Neuronal stem cell (in vitro differentiated cells): ENCODE measurements at regions not wholly inside any gene's neighbourhood (a gene's known extent, or its start where the extent isn't known, plus 50 kb on each side); places are given as distances from the start of the nearest gene placed in this dataset.

ENCODE experiments used
- DNase-seq: peaks from one replicate; pipeline ENCODE4 v3.0.0-alpha.2; 2013; ENCODE audit warnings: low spot score
- H2AFZ ChIP-seq: one replicate; pipeline ENCODE4 v1.6.1; 2013; ENCODE audit warnings: mild to moderate bottlenecking, low read length, inconsistent platforms
- H2AK5ac ChIP-seq: 2 replicates; pipeline ENCODE4 v1.6.1; 2013; ENCODE audit warnings: low read depth, mild to moderate bottlenecking, inconsistent platforms, low read length, moderate library complexity, mixed read lengths
- H2BK120ac ChIP-seq: 2 replicates; pipeline ENCODE4 v1.6.1; 2013; ENCODE audit warnings: low read depth, mild to moderate bottlenecking, inconsistent platforms, low read length, moderate library complexity, mixed read lengths
- H2BK12ac ChIP-seq: one replicate; pipeline ENCODE4 v1.6.1; 2013; ENCODE audit warnings: low read length, inconsistent platforms
- H2BK15ac ChIP-seq: 2 replicates; pipeline ENCODE4 v1.6.1; 2013; ENCODE audit warnings: mild to moderate bottlenecking, low read length, inconsistent platforms, mixed read lengths
- H2BK5ac ChIP-seq: one replicate; pipeline ENCODE4 v1.6.1; 2013; ENCODE audit warnings: inconsistent platforms, mild to moderate bottlenecking, low read length, moderate library complexity
- H3K14ac ChIP-seq: one replicate; pipeline ENCODE4 v1.6.1; 2013; ENCODE audit warnings: low read length, inconsistent platforms
- H3K18ac ChIP-seq: 2 replicates; pipeline ENCODE4 v1.6.1; 2013; ENCODE audit warnings: low read length, inconsistent platforms
- H3K23ac ChIP-seq: 2 replicates; pipeline ENCODE4 v1.6.1; 2013; ENCODE audit warnings: low read depth, mild to moderate bottlenecking, mixed read lengths, low read length, inconsistent platforms; ENCODE audit not compliant: poor library complexity
- H3K27ac ChIP-seq: replicated peaks from 3 replicates; pipeline ENCODE4 v1.5.1; 2013; ENCODE audit warnings: low read length, inconsistent platforms
- H3K27me3 ChIP-seq, 3 experiments: 2 replicates each; pipeline ENCODE4 v1.6.1; 2013; ENCODE audit warnings: low read length in 3 of 3, mild to moderate bottlenecking in 2 of 3, inconsistent platforms in 1 of 3, low read depth in 1 of 3, mixed read lengths in 1 of 3, moderate library complexity in 1 of 3; ENCODE audit not compliant: control insufficient read depth in 3 of 3, insufficient read depth in 3 of 3
- H3K36me3 ChIP-seq, 2 donors: replicated peaks in 1 of 2; 2 replicates each; pipeline ENCODE4 v1.6.1; 2013; ENCODE audit warnings: low read length in 2 of 2; ENCODE audit not compliant: control insufficient read depth in 2 of 2, insufficient read depth in 2 of 2
- H3K4ac ChIP-seq: 2 replicates; pipeline ENCODE4 v1.6.1; 2013; ENCODE audit warnings: inconsistent platforms, mild to moderate bottlenecking, low read length, moderate library complexity
- H3K4me1 ChIP-seq, 2 donors: 1 replicate in 1 of 2; 2 replicates in 1 of 2; pipeline ENCODE4 v1.6.1; 2013; ENCODE audit warnings: low read length in 2 of 2, low read depth in 1 of 2; ENCODE audit not compliant: control insufficient read depth in 2 of 2, insufficient read depth in 1 of 2
- H3K4me2 ChIP-seq: one replicate; pipeline ENCODE4 v1.6.1; 2013; ENCODE audit warnings: mild to moderate bottlenecking, low read length, inconsistent platforms; ENCODE audit not compliant: insufficient read depth, poor library complexity, severe bottlenecking
- H3K4me3 ChIP-seq, 2 donors: 2 replicates each; pipeline ENCODE4 v1.5.1; 2013; ENCODE audit warnings: low read length in 2 of 2, mild to moderate bottlenecking in 2 of 2, inconsistent platforms in 1 of 2, moderate library complexity in 1 of 2
- H3K79me1 ChIP-seq: one replicate; pipeline ENCODE4 v1.6.1; 2013; ENCODE audit warnings: low read depth, mild to moderate bottlenecking, inconsistent platforms, low read length, moderate library complexity
- H3K9ac ChIP-seq: one replicate; pipeline ENCODE4 v1.6.1; 2013; ENCODE audit warnings: mild to moderate bottlenecking, low read depth, low read length, inconsistent platforms; ENCODE audit not compliant: poor library complexity
- H3K9me3 ChIP-seq, 2 donors: replicated peaks in 1 of 2; 2 replicates each; pipeline versions ENCODE3 to v1.6.1; 2013; ENCODE audit warnings: low read length in 2 of 2, mild to moderate bottlenecking in 2 of 2, inconsistent platforms in 1 of 2, low read depth in 1 of 2, mixed read lengths in 1 of 2, moderate library complexity in 1 of 2; ENCODE audit not compliant: control insufficient read depth in 2 of 2, insufficient read depth in 1 of 2
- H4K8ac ChIP-seq: one replicate; pipeline ENCODE4 v1.6.1; 2013; ENCODE audit warnings: low read depth, mild to moderate bottlenecking, inconsistent platforms, low read length, moderate library complexity
- H4K91ac ChIP-seq: one replicate; pipeline ENCODE4 v1.6.1; 2013; ENCODE audit warnings: low read length, low read depth, mild to moderate bottlenecking, inconsistent platforms; ENCODE audit not compliant: poor library complexity
- WGBS, 2 donors: extraction: QIAGEN DNeasy Blood & Tissue Kit; methylation state at CpG; one replicate each; pipeline ENCODE4 v1.1.7; 2013; ENCODE audit warnings: missing lambda C conversion rate in 2 of 2, mixed read lengths in 1 of 2; ENCODE audit not compliant: insufficient read length in 2 of 2, insufficient replicate concordance in 1 of 2; ENCODE audit errors: extremely low coverage in 2 of 2; 5-methylcytosine and 5-hydroxymethylcytosine counted together

DNA sequence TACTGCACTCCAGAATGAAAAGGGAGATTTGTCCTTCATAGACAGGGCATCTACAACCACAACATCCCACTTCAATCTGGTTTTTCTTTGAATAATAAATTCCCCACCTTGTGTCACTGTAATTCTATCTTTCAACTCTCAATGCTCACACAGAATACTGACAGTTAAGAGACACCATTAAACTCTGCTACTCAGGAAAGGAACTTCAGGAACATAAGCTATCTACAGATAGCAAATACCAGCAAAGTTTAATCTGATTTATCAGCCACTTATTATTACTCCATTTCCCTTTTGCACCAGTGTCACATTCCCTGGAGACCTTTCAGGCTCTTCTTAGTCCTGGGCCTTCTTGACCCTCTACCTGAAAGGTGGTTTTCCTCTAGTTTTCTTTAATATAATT lies 152.0 kb upstream of the LPP start:
- H3K14ac ChIP-seq = no peak overlapping the region
- no peaks in the 10 kb centered on the region for H3K79me1 ChIP-seq
- H3K4me1 ChIP-seq = peaks cover 0 to 14% of the 10 kb centered on the region in 2 donors
- no peak overlapping the region for H3K4me3 ChIP-seq
- DNase-seq = no peak
- no peak overlapping the region for H3K4ac ChIP-seq
- H3K9me3 ChIP-seq = peaks cover 0 to 1% of the 10 kb centered on the region in 2 donors
- no peaks in the 10 kb centered on the region for H3K36me3 ChIP-seq
- no peak overlapping the region for H2BK12ac ChIP-seq
- no peak overlapping the region for H2BK5ac ChIP-seq
- H3K27ac ChIP-seq = no peak overlapping the region
- no peak overlapping the region for H2AK5ac ChIP-seq
- peaks cover 0 to 6% (median 0%) of the 10 kb centered on the region in 3 experiments for H3K27me3 ChIP-seq
- H2BK15ac ChIP-seq = no peak overlapping the region
- H3K23ac ChIP-seq = no peak overlapping the region
- no peak overlapping the region for H2AFZ ChIP-seq
- no peak overlapping the region for H3K18ac ChIP-seq
- no peak overlapping the region for H3K9ac ChIP-seq
- no peak overlapping the region for H4K8ac ChIP-seq
- H4K91ac ChIP-seq = no peak overlapping the region
- H3K4me2 ChIP-seq = no peak overlapping the region
- H2BK120ac ChIP-seq = no peak overlapping the region

DNA sequence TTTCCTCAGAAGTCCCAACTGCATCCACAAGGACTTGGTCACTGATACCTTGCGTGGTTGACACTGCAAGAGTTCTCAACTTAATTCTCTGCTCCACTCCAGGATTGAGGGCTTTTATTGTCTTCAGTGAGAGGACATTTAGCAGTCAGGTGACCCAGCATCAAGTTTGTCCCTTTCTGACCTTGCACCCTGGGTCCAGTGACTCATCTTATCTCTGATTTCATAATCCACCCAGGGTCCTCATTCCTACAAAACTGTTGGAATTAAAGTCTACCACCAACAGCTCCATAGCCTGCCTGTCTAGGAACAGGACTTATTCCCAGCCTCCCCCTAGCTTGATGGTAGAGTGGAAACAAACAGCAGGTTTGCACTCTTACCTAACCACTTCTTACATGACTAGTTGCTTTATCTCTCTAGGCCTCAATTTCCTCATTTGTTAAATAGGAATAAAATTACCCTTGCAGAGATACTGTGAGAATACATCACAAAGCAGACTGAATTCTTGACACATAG lies 151.3 kb upstream of the LPP start:
- Histone ChIP-seq H3K27me3 (peaks cover 0 to 3% (median 0%) of the 10 kb centered on the region in 3 experiments), H3K9me3 (peaks cover 0 to 1% of the 10 kb centered on the region in 2 donors), H3K9ac (no peak overlapping the region), H3K4ac (no peak overlapping the region), H3K14ac (no peak overlapping the region), H3K18ac (no peak overlapping the region), H2AK5ac (no peak overlapping the region), H3K23ac (no peak overlapping the region), H3K4me2 (no peak overlapping the region), H2BK120ac (no peak overlapping the region), H4K91ac (no peak overlapping the region), H2BK15ac (no peak overlapping the region), H3K36me3 (no peaks in the 10 kb centered on the region), H2AFZ (no peak overlapping the region), H3K4me3 (no peak overlapping the region), H2BK5ac (no peak overlapping the region), H3K4me1 (peaks cover 0 to 12% of the 10 kb centered on the region in 2 donors), H4K8ac (no peak overlapping the region), H2BK12ac (no peak overlapping the region), H3K79me1 (no peaks in the 10 kb centered on the region), H3K27ac (no peak overlapping the region)
- no CpG with 5 or more reads among the region's 1 CpG for WGBS, 2 donors
- no peak for DNase-seq

DNA sequence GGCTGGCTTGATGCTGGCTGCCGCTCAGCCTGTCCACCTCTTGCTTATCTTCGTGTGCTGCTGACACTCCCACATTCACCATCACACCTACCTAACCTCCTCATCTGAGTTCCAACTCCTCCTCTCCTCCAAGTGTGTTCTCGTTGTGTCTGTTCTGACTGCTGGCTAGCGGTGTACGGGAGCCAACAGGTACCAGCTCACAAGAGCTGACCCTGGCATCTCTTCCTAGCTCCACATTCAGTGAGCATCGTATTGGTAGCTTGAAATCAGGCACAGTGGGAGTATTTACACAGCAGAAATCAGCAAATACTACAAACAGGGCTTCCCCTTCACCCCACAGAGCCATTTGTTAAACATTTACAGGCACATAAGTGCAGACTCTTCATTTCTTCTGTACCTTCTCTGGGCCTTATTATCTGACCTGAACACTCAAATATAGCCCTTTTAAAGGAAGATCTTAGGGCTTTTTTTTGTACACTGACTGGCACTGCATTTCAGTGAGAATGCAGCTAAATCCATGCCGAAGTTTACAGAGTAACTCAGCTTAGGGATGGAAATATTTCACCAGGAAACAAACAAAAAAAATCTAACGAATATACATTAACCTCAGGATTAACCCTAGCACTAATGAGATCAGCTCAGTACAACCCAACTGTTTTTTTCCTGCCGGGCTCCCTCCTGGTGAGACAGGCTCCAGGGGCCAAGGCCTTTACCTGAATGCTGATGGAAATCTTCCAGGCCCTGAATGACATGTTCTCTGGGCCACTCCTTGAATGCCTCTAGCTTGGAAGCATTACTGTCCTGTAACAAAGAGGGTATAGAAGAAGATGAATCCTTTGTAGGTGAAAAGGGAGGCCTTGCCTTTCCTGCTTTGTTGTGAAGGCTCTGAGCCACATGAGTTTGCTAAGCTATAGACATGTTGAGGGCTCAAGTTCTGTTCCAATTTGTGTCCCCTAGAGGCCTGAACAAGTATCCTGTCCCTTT lies 150.5 kb upstream of the LPP start:
- H4K91ac ChIP-seq = no peak overlapping the region
- H4K8ac ChIP-seq = no peak overlapping the region
- no CpG with 5 or more reads among the region's 9 CpGs for WGBS, 2 donors
- H2AK5ac ChIP-seq = no peak overlapping the region
- H3K4me2 ChIP-seq = no peak overlapping the region
- no peak overlapping the region for H2BK120ac ChIP-seq
- H2BK12ac ChIP-seq = no peak overlapping the region
- H3K9me3 ChIP-seq = peaks cover 0 to 1% of the 10 kb centered on the region in 2 donors
- H2AFZ ChIP-seq = no peak overlapping the region
- DNase-seq = no peak
- no peaks in the 10 kb centered on the region for H3K27me3 ChIP-seq
- H3K79me1 ChIP-seq = no peaks in the 10 kb centered on the region
- no peak overlapping the region for H3K27ac ChIP-seq
- no peak overlapping the region for H3K9ac ChIP-seq
- no peak overlapping the region for H2BK5ac ChIP-seq
- no peaks in the 10 kb centered on the region for H3K36me3 ChIP-seq
- peaks cover 0 to 11% of the 10 kb centered on the region in 2 donors for H3K4me1 ChIP-seq
- H3K4ac ChIP-seq = no peak overlapping the region
- H3K4me3 ChIP-seq = no peak overlapping the region
- no peak overlapping the region for H2BK15ac ChIP-seq
- H3K14ac ChIP-seq = no peak overlapping the region
- H3K18ac ChIP-seq = peak overlapping the region; percentile 78
- H3K23ac ChIP-seq = no peak overlapping the region

DNA sequence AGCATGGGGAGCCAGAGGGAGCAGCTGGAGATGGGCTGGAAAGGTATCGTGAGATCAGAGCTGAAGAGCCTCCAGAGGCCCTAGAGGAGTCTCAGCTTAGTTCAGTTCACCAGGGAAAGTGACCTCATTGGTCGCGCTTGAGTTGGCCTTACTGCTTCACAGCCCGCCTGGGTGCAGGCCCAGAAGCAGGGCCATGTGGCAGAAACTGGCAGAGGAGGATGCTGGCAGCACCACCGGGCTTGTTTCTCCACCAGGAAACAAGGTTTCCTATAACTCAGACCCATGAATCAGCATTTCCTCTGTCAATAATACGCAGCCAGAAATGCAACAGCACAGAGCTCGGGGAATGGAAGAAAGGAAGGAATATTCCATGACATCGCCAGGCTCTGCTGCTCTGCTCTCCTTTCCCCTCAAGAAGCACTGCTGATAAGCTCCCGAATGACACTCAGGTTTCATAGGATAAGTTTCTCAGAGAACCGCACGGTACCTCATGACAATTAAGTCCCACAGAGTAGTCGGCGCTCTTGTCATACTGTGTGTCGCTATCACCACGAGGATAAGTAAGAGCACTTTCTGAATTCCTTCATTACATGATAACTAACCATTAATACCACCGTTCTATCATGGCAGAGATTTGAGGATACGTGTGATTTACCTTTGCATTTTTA lies 147.1 kb upstream of the LPP start:
- H3K4me1 ChIP-seq = peaks cover 0 to 11% of the 10 kb centered on the region in 2 donors
- no peak overlapping the region for H2AFZ ChIP-seq
- H3K9ac ChIP-seq = no peak overlapping the region
- no peak overlapping the region for H2BK120ac ChIP-seq
- H4K91ac ChIP-seq = no peak overlapping the region
- no peaks in the 10 kb centered on the region for H3K79me1 ChIP-seq
- no peaks in the 10 kb centered on the region for H3K36me3 ChIP-seq
- no peak overlapping the region for H3K23ac ChIP-seq
- H3K14ac ChIP-seq = no peak overlapping the region
- H3K4me3 ChIP-seq = no peak overlapping the region
- WGBS, 2 donors = no CpG with 5 or more reads among the region's 17 CpGs
- no peak overlapping the region for H2BK15ac ChIP-seq
- no peak overlapping the region for H3K4me2 ChIP-seq
- no peaks in the 10 kb centered on the region for H3K27me3 ChIP-seq
- H2AK5ac ChIP-seq = peak overlapping the region; percentile 10
- no peak overlapping the region for H3K4ac ChIP-seq
- H2BK12ac ChIP-seq = no peak overlapping the region
- no peak for DNase-seq
- H3K9me3 ChIP-seq = peaks cover 0 to 1% of the 10 kb centered on the region in 2 donors
- H3K27ac ChIP-seq = no peak overlapping the region
- H4K8ac ChIP-seq = no peak overlapping the region
- peak overlapping the region; percentile 74 for H3K18ac ChIP-seq
- no peak overlapping the region for H2BK5ac ChIP-seq
